ENCODE measurements at regions not wholly inside any gene's neighbourhood (a gene's known extent, or its start where the extent isn't known, plus 50 kb on each side); places are given as distances from the start of the nearest gene placed in this dataset.
"Not testable (repeated sequence)": the region's sequence is repeated elsewhere in the genome, so short reads cannot be mapped to it uniquely, and the experiment has no call there.

GRCh38 chr2:18268400-18268799 lies 292.1 kb downstream of the RDH14 start:
- Histone ChIP-seq H3K9ac (ENCODE audit: low read depth in 2 of 2, low read length in 2 of 2) (no peak overlapping the region), H3K9me3 (no peaks in the 10 kb centered on the region), H3K27ac (no peak overlapping the region), H3K27me3 (no peaks in the 10 kb centered on the region), H3K4me3 (no peak overlapping the region), H3K4me1 (no peaks in the 10 kb centered on the region), H3K36me3 (no peaks in the 10 kb centered on the region)
- TF ChIP-seq, protein P1, sequence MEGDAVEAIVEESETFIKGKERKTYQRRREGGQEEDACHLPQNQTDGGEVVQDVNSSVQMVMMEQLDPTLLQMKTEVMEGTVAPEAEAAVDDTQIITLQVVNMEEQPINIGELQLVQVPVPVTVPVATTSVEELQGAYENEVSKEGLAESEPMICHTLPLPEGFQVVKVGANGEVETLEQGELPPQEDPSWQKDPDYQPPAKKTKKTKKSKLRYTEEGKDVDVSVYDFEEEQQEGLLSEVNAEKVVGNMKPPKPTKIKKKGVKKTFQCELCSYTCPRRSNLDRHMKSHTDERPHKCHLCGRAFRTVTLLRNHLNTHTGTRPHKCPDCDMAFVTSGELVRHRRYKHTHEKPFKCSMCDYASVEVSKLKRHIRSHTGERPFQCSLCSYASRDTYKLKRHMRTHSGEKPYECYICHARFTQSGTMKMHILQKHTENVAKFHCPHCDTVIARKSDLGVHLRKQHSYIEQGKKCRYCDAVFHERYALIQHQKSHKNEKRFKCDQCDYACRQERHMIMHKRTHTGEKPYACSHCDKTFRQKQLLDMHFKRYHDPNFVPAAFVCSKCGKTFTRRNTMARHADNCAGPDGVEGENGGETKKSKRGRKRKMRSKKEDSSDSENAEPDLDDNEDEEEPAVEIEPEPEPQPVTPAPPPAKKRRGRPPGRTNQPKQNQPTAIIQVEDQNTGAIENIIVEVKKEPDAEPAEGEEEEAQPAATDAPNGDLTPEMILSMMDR (IDR thresholded peaks at IDR 0.05): no peak
- intact Hi-C loops (cut with DNase I): no loop called here
- DNase-seq: no peak

- Histone ChIP-seq H3K9me3 (no peaks in the 10 kb centered on the region), H3K27me3 (no peaks in the 10 kb centered on the region), H3K4me3 (no peak overlapping the region), H3K9ac (ENCODE audit: low read depth in 2 of 2, low read length in 2 of 2) (no peak overlapping the region), H3K36me3 (no peaks in the 10 kb centered on the region), H3K27ac (no peak overlapping the region), H3K4me1 (no peaks in the 10 kb centered on the region)
- intact Hi-C loops (cut with DNase I): no loop called here
- TF ChIP-seq, protein P1 (IDR thresholded peaks at IDR 0.05): no peak
- no peak for DNase-seq
These were observed 293.0 kb downstream of the RDH14 start for GRCh38 chr2:18267501-18267900.

- H3K9ac ChIP-seq (ENCODE audit: low read depth in 2 of 2, low read length in 2 of 2); H3K27me3 ChIP-seq; H3K4me1 ChIP-seq; H3K4me3 ChIP-seq; H3K9me3 ChIP-seq; intact Hi-C loops (cut with DNase I); H3K27ac ChIP-seq; H3K36me3 ChIP-seq; DNase-seq: not testable (repeated sequence)
These were observed 293.8 kb downstream of the RDH14 start for GRCh38 chr2:18266699-18267098.

- Histone ChIP-seq H3K4me1 (no peaks in the 10 kb centered on the region), H3K4me3 (no peak overlapping the region), H3K9me3 (no peaks in the 10 kb centered on the region), H3K9ac (ENCODE audit: low read depth in 2 of 2, low read length in 2 of 2) (no peak overlapping the region), H3K36me3 (no peaks in the 10 kb centered on the region), H3K27me3 (no peaks in the 10 kb centered on the region), H3K27ac (no peak overlapping the region)
- TF ChIP-seq, protein P1 (IDR thresholded peaks at IDR 0.05): no peak
- no peak for DNase-seq
- intact Hi-C loops (cut with DNase I): no loop called here
These were observed 294.6 kb downstream of the RDH14 start for GRCh38 chr2:18265614-18266586.

GRCh38 chr2:18262601-18263000 lies 297.9 kb downstream of the RDH14 start:
- Histone ChIP-seq H3K4me1 (no peaks in the 10 kb centered on the region), H3K27me3 (no peaks in the 10 kb centered on the region), H3K27ac (no peak overlapping the region), H3K9ac (ENCODE audit: low read depth in 2 of 2, low read length in 2 of 2) (no peak overlapping the region), H3K9me3 (no peaks in the 10 kb centered on the region), H3K4me3 (no peak overlapping the region), H3K36me3 (no peaks in the 10 kb centered on the region)
- TF ChIP-seq, protein P1 (IDR thresholded peaks at IDR 0.05): no peak
- intact Hi-C loops (cut with DNase I): no loop called here
- DNase-seq: no peak

DNA sequence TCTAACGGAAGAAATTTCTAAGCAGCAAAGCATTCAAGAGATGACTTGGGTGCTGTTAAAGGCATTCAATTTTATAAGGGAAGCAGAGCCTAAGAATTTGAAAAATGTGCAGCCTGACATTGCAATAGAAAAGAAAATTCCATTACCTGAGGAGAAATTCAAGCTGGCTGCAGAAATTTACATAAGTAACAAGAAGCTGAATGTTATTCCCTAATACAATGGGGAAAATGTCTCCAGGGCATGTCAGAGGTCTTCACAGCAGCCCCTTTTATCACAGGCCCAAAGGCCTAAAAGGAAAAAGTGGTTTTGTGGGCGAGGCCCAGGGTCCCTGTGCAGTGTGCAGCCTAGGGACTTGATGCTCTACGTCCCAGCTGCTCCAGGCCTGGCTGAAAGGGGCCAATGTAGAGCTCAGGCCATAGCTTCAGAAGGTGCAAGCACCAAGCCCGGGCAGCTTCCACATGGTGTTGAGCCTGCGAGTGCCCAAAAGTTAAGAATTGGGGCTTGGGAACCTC lies 306.7 kb downstream of the RDH14 start:
- intact Hi-C loops (cut with DNase I): no loop called here
- DNase-seq: no peak
- TF ChIP-seq, protein P1 (IDR thresholded peaks at IDR 0.05): no peak
- Histone ChIP-seq H3K9me3 (no peaks in the 10 kb centered on the region), H3K9ac (ENCODE audit: low read depth in 2 of 2, low read length in 2 of 2) (no peak overlapping the region), H3K27me3 (no peaks in the 10 kb centered on the region), H3K4me3 (no peak overlapping the region), H3K27ac (no peak overlapping the region), H3K36me3 (no peaks in the 10 kb centered on the region), H3K4me1 (no peaks in the 10 kb centered on the region)

Measured in colonic mucosa (tissue), 4 donors.